ENCODE measurements at regions not wholly inside any gene's neighbourhood (a gene's known extent, or its start where the extent isn't known, plus 50 kb on each side); places are given as distances from the start of the nearest gene placed in this dataset.
"Not testable (repeated sequence)": the region's sequence is repeated elsewhere in the genome, so short reads cannot be mapped to it uniquely, and the experiment has no call there.

- in situ Hi-C loops (cut with MboI; ENCODE audit: low sequenced_read_pairs), result loop anchor here (10.0 kb wide), 1 partner anchor 120 kb away; no protein-coding TSS in a partner anchor
Observed at GRCh38 chr10:2924431-2924830, 142.9 kb upstream of the PFKP start.

GRCh38 chr10:2921956-2922680 is 145.2 kb upstream of the PFKP start:
- in situ Hi-C loops (cut with MboI; ENCODE audit: low sequenced_read_pairs), result loop anchor here (10.0 kb wide), 1 partner anchor 123 kb away; no protein-coding TSS in a partner anchor

DNA sequence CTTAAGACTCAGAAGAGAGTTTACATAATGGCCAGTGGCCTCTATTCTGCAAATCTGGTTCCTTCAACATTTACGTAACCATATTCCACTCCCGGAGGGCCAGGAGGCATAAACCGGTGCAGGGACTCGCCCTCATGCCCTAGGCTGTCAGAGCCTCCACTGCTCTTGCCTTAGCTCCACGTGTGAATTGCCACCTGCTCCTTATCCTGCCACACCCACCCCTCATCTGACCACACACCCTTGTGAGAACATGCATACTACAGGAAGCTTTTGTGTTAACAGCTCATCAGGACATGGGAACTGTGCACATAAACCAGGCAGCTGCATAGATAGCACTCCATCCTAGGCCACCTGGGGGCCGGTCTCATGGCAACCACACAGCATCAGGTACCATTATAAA is 146.7 kb upstream of the PFKP start:
- in situ Hi-C loops (cut with MboI; ENCODE audit: low sequenced_read_pairs), result loop anchor here (10.0 kb wide), 1 partner anchor 124 kb away; no protein-coding TSS in a partner anchor

DNA sequence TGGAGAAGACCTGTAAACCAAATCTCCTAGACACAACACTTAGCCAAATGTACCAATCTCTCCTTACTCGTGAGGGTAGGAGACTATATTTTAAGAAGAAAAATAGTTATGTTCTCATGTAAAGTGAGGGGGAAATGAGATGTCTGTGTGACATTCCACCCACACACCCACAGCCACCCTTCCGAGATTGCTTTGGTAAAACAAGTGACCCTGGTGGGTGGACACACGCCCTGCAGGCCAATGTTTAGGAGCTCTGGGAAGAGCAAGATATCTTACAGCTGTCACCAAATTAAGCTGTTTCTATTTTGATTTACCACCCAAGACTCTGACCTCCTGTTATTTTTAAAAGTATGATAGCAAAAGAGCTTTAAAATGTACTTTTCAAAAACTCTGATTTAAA is 147.2 kb upstream of the PFKP start:
- in situ Hi-C loops (cut with MboI; ENCODE audit: low sequenced_read_pairs), result loop anchor here (10.0 kb wide), 1 partner anchor 125 kb away; no protein-coding TSS in a partner anchor

DNA sequence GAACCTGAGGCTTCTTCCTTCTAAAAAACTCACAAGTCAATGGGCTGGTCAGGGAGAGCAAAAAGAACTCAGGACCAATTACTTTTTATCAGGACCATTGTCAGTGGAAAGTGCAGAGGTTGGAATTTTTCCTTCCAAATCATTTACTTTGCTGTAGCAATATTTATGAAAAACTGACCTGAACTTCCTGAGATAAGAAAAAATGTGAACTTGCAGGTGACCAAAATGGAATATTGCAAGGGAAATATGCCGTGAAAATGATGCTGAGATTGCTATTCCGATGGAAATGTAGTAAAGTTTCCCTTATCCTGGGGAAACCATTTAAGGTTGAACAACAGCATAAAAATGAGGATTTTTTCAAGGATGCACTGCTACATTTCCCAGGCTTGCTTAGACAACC is 148.3 kb upstream of the PFKP start:
- in situ Hi-C loops (cut with MboI; ENCODE audit: low sequenced_read_pairs), result no loop called here

DNA sequence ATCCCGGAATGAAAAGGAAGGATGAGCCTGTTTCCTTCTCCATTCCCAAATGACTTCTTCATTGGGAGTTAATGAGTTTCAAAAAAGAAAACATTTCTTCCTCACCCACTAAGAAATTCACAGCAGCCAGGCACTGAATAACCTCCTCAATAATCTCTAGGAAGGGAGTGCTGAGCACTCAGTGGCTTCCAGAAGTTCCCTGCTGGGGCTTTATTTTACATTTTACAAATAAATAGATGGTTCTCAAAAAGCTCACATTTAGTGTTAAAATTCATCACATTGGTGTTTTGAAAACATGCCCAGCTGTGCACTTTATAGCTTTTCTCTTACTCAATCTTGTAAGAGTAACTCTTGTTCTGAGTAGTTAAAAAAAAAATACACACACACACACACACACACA is 148.9 kb upstream of the PFKP start:
- in situ Hi-C loops (cut with MboI; ENCODE audit: low sequenced_read_pairs), result no loop called here

DNA sequence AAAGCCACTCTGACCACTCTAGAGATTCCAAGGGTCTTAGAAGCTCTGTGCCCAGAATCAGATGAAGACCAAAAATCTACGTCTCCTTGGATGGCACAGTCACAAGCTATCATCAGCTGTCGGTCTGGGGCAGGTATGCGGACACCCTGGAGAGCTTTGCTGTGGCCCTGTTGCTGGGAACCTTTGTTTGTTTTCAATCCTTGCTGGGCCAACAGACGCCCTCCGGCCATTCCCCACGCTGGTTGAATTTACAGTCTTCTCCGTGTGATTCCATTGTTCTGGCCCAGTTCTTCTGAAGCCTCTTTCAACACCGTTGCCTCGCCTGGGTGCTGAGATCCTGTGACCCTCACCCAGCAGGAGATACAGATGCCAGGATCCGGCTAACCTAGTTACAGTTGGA is 149.4 kb upstream of the PFKP start:
- in situ Hi-C loops (cut with MboI; ENCODE audit: low sequenced_read_pairs), result no loop called here

DNA sequence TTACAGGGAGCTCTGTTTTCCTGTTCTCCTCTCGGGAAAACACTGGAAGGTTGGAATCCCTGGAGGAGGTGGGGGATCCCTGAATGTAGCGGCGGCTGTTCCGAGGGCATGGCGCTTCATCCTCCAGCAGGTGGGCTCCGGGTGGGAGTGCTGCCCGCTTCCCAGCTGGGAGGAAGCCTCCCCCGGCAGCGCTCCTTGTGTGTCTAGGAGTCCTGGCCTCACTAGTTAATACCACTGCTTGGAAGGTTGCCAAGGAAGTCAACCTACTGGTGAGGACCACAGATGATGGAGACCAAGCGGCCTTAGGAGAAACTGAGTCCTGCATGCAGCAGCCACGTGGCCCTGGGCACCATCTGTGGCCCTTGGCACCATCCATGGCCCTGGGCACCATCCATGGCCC is 151.9 kb upstream of the PFKP start:
- in situ Hi-C loops (cut with MboI; ENCODE audit: low sequenced_read_pairs), result no loop called here

- in situ Hi-C loops (cut with MboI; ENCODE audit: low sequenced_read_pairs), result no loop called here
Observed at GRCh38 chr10:2914741-2915140, 152.6 kb upstream of the PFKP start.

GRCh38 chr10:2913474-2913873 is 153.9 kb upstream of the PFKP start:
- in situ Hi-C loops (cut with MboI; ENCODE audit: low sequenced_read_pairs), result no loop called here

DNA sequence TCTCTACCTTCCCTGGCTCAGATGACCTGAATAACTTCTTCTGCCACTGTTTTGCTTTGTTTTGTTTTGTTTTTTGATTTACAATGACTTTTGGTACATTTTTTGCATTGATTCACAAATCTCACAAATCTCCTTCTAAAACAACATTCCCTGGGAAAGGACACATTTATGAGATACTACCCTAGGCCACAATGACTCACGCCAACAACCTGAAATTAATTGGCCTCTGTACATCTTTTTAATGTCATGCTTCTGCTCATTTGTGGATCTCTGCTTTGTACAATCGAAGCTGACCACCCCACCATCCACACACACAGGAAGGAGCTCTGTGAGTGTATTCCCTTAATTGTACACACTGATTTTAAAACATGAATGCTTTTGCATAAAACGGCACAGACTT is 156.7 kb upstream of the PFKP start:
- in situ Hi-C loops (cut with MboI; ENCODE audit: low sequenced_read_pairs), result no loop called here

- in situ Hi-C loops (cut with MboI; ENCODE audit: low sequenced_read_pairs), result no loop called here
Observed at GRCh38 chr10:2909921-2910320, 157.4 kb upstream of the PFKP start.

- in situ Hi-C loops (cut with MboI; ENCODE audit: low sequenced_read_pairs), result no loop called here
Observed at GRCh38 chr10:2908851-2909630, 158.3 kb upstream of the PFKP start.

- in situ Hi-C loops (cut with MboI; ENCODE audit: low sequenced_read_pairs), result no loop called here
Observed at GRCh38 chr10:2906974-2907373, 160.4 kb upstream of the PFKP start.

DNA sequence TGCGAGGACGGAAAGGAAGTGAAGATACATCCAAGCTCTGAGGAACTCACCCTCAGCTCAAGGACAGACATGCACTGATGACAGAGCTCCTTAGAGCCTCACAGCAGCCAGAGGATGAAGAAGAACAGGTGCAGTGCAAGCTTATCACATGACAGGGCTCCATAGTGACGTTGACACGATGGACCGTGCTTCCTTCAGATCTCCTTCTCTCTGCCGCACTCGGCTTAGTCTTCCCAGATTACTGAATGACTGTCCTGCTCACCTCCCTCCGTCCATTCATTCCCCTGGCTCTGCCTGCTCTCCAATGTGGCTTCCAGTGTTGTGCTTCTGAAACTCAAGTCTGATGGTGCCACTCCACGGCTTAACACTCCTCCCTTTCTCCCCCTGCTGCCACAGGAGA is 161.5 kb upstream of the PFKP start:
- in situ Hi-C loops (cut with MboI; ENCODE audit: low sequenced_read_pairs), result no loop called here

- in situ Hi-C loops (cut with MboI; ENCODE audit: low sequenced_read_pairs), result no loop called here
Observed at GRCh38 chr10:2900530-2900929, 166.8 kb upstream of the PFKP start.

- in situ Hi-C loops (cut with MboI; ENCODE audit: low sequenced_read_pairs), result no loop called here
Observed at GRCh38 chr10:2899246-2899951, 167.9 kb upstream of the PFKP start.

- in situ Hi-C loops (cut with MboI; ENCODE audit: low sequenced_read_pairs), result no loop called here
Observed at GRCh38 chr10:2898509-2898860, 168.9 kb upstream of the PFKP start.

- in situ Hi-C loops (cut with MboI; ENCODE audit: low sequenced_read_pairs), result no loop called here
Observed at GRCh38 chr10:2897619-2898508, 169.5 kb upstream of the PFKP start.

- in situ Hi-C loops (cut with MboI; ENCODE audit: low sequenced_read_pairs), result not testable (repeated sequence)
Observed at GRCh38 chr10:2896334-2896733, 171.0 kb upstream of the PFKP start.
